GM23338 (cell line): ENCODE measurements at regions not wholly inside any gene's neighbourhood (a gene's known extent, or its start where the extent isn't known, plus 50 kb on each side); places are given as distances from the start of the nearest gene placed in this dataset.

ENCODE experiments used
- ATAC-seq: fragments of 200-7000 bp; cut with Tn5 transposase; 3 replicates; pipeline ENCODE4 v1.9.1; 2020
- DNase-seq: peaks from one replicate; pipeline ENCODE4 v3.0.0-alpha.2; 2015; ENCODE audit warnings: low spot score
- H2AFZ ChIP-seq: fragments of 200-600 bp; sonication (generic); 2 replicates; pipeline ENCODE4 v1.8.0; 2016; ENCODE audit warnings: antibody characterized with exemption, mild to moderate bottlenecking, moderate library complexity
- H3F3A ChIP-seq: fragments of 200-600 bp; sonication (generic); replicated peaks from 2 replicates; pipeline ENCODE4 v1.8.0; 2017; ENCODE audit warnings: antibody characterized with exemption, mixed run types, low read depth
- H3K27ac ChIP-seq: fragments of 200-600 bp; sonication (generic); 2 replicates; pipeline ENCODE4 v1.6.1; 2016; ENCODE audit warnings: low read depth
- H3K27me3 ChIP-seq: fragments of 200-600 bp; sonication (generic); 2 replicates; pipeline ENCODE4 v1.8.0; 2016; ENCODE audit warnings: mild to moderate bottlenecking, mixed run types, moderate library complexity; ENCODE audit not compliant: insufficient read depth
- H3K36me3 ChIP-seq: fragments of 200-600 bp; sonication (generic); 2 replicates; pipeline ENCODE4 v1.8.0; 2016; ENCODE audit warnings: mild to moderate bottlenecking; ENCODE audit not compliant: insufficient read depth
- H3K4me1 ChIP-seq: fragments of 200-600 bp; sonication (generic); 2 replicates; pipeline ENCODE4 v1.8.0; 2016; ENCODE audit warnings: mild to moderate bottlenecking, moderate library complexity; ENCODE audit not compliant: insufficient read depth
- H3K4me2 ChIP-seq: fragments of 200-600 bp; sonication (generic); 2 replicates; pipeline ENCODE4 v1.7.1; 2017; ENCODE audit warnings: mixed run types
- H3K4me3 ChIP-seq: fragments of 200-600 bp; sonication (generic); 2 replicates; pipeline ENCODE4 v1.6.1; 2016; ENCODE audit warnings: mixed run types
- H3K79me2 ChIP-seq: fragments of 200-600 bp; sonication (generic); replicated peaks from 2 replicates; pipeline ENCODE4 v1.8.0; 2017; ENCODE audit warnings: mild to moderate bottlenecking; ENCODE audit not compliant: insufficient read depth
- H3K9me2 ChIP-seq: fragments of 200-600 bp; sonication (generic); 2 replicates; pipeline ENCODE4 v1.8.0; 2017; ENCODE audit not compliant: insufficient read depth
- H4K20me1 ChIP-seq: fragments of 200-600 bp; sonication (generic); replicated peaks from 2 replicates; pipeline ENCODE4 v1.8.0; 2017; ENCODE audit warnings: mild to moderate bottlenecking; ENCODE audit not compliant: insufficient read depth
- H3K27ac Mint-ChIP-seq: 2 replicates; pipeline ENCODE4 v1.8.0; 2020; ENCODE audit warnings: inconsistent platforms, mild to moderate bottlenecking, moderate library complexity, mixed read lengths
- H3K27me3 Mint-ChIP-seq: 3 replicates; pipeline ENCODE4 v1.8.0; 2022; ENCODE audit warnings: low read depth, mild to moderate bottlenecking, moderate library complexity, mixed read lengths, inconsistent platforms; ENCODE audit not compliant: insufficient read depth, poor library complexity
- H3K36me3 Mint-ChIP-seq: 3 replicates; pipeline ENCODE4 v1.8.0; 2021; ENCODE audit warnings: low read depth, mild to moderate bottlenecking, inconsistent platforms, moderate library complexity, mixed read lengths
- H3K4me1 Mint-ChIP-seq: 3 replicates; pipeline ENCODE4 v1.8.0; 2020; ENCODE audit warnings: mild to moderate bottlenecking, inconsistent platforms, mixed read lengths
- H3K4me3 Mint-ChIP-seq: 3 replicates; pipeline ENCODE4 v1.8.0; 2021; ENCODE audit warnings: moderate library complexity, mild to moderate bottlenecking, inconsistent platforms, mixed read lengths
- H3K9me3 Mint-ChIP-seq: 3 replicates; pipeline ENCODE4 v1.8.0; 2020; ENCODE audit warnings: moderate library complexity, mild to moderate bottlenecking, inconsistent platforms, mixed read lengths
- CREB1 ChIP-seq: fragments of 250-450 bp; sonication (Bioruptor Pico); IDR thresholded peaks from 2 replicates; pipeline ENCODE4 v1.5.0; 2020; ENCODE audit warnings: low read depth, mild to moderate bottlenecking, moderate library complexity
- CTCF ChIP-seq, 2 experiments: fragments of 200-600 bp in 1 of 2; sonication (generic) in 1 of 2; conservative IDR thresholded peaks; 2 replicates each; pipeline versions ENCODE4 v1.5.1 to v1.6.1; 2016 to 2017; ENCODE audit warnings: antibody characterized with exemption in 2 of 2, low read depth in 2 of 2, mild to moderate bottlenecking in 2 of 2, moderate library complexity in 1 of 2
- ETS1 ChIP-seq: IDR thresholded peaks from 2 replicates; pipeline ENCODE4 v1.6.1; 2016; ENCODE audit warnings: antibody characterized with exemption
- EZH2 ChIP-seq: fragments of 200-600 bp; sonication (generic); IDR thresholded peaks from one replicate; pipeline ENCODE4 v1.8.0; 2017; ENCODE audit warnings: antibody characterized with exemption, mild to moderate bottlenecking, low read depth; ENCODE audit not compliant: unreplicated experiment
- EZH2phosphoT487 ChIP-seq: fragments of 200-600 bp; sonication (generic); IDR thresholded peaks from one replicate; pipeline ENCODE4 v1.8.1; 2018; ENCODE audit warnings: antibody characterized with exemption; ENCODE audit not compliant: unreplicated experiment
- JUNB ChIP-seq: IDR thresholded peaks from one replicate; pipeline ENCODE4 v1.6.1; 2016; ENCODE audit warnings: antibody characterized with exemption; ENCODE audit not compliant: unreplicated experiment
- NANOG ChIP-seq: IDR thresholded peaks from 2 replicates; pipeline ENCODE4 v1.6.1; 2016; ENCODE audit warnings: antibody characterized with exemption, borderline replicate concordance
- POLR2AphosphoS5 ChIP-seq: IDR thresholded peaks from 2 replicates; pipeline ENCODE4 v1.6.1; 2016; ENCODE audit warnings: antibody characterized with exemption, low read depth
- REST ChIP-seq: IDR thresholded peaks from one replicate; pipeline ENCODE4 v1.6.1; 2018; ENCODE audit warnings: antibody characterized with exemption; ENCODE audit not compliant: unreplicated experiment
- STAT1 ChIP-seq: IDR thresholded peaks from one replicate; pipeline ENCODE4 v1.6.1; 2016; ENCODE audit warnings: antibody characterized with exemption; ENCODE audit not compliant: unreplicated experiment
- ZNF114 ChIP-seq: fragments of 250-450 bp; sonication (Bioruptor Pico); IDR thresholded peaks from 2 replicates; pipeline ENCODE4 v1.5.0; 2020; ENCODE audit warnings: mild to moderate bottlenecking, moderate library complexity
- ZNF331 ChIP-seq: fragments of 250-450 bp; sonication (Bioruptor Pico); IDR thresholded peaks from 2 replicates; pipeline ENCODE4 v1.5.0; 2020; ENCODE audit warnings: low read depth, mild to moderate bottlenecking, moderate library complexity
- ZNF462 ChIP-seq: fragments of 250-450 bp; sonication (Bioruptor Pico); IDR thresholded peaks from 2 replicates; pipeline ENCODE4 v1.5.0; 2020; ENCODE audit warnings: mild to moderate bottlenecking, moderate library complexity

GRCh38 chr6:40166963-40167362, 232.7 kb upstream of the MOCS1 start:
- no peaks in the 10 kb centered on the region for H3F3A ChIP-seq
- no peak overlapping the region for H3K4me3 ChIP-seq
- Mint-ChIP-seq H3K4me3 (no peak overlapping the region), H3K36me3 (no peaks in the 10 kb centered on the region; the same call in 2 of the 3 replicates), H3K27ac (no peak overlapping the region), H3K9me3 (no peaks in the 10 kb centered on the region), H3K27me3 (peaks cover 4% of the 10 kb centered on the region), H3K4me1 (peaks cover 12% of the 10 kb centered on the region)
- no peak overlapping the region for H2AFZ ChIP-seq
- H4K20me1 ChIP-seq: no peaks in the 10 kb centered on the region
- H3K27me3 ChIP-seq: no peaks in the 10 kb centered on the region
- H3K27ac ChIP-seq: no peak overlapping the region
- H3K4me1 ChIP-seq: no peaks in the 10 kb centered on the region
- H3K9me2 ChIP-seq: no peaks in the 10 kb centered on the region
- H3K4me2 ChIP-seq: no peak overlapping the region
- H3K79me2 ChIP-seq: no peaks in the 10 kb centered on the region
- DNase-seq (no peak), ATAC-seq (no peak)
- TF ChIP-seq NANOG (no peak), JUNB (no peak), REST (no peak), ZNF114 (no peak), ZNF462 (CRISPR knock-in tag) (no peak), ETS1 (no peak), EZH2 (no peak), ZNF331 (CRISPR knock-in tag) (no peak), POLR2AphosphoS5 (no peak), CTCF (conservative IDR thresholded peaks at IDR 0.05; ENCODE audit: low read depth in 2 of 2) (no peak), STAT1 (no peak), EZH2phosphoT487 (no peak), CREB1 (CRISPR knock-in tag) (no peak)
- no peaks in the 10 kb centered on the region for H3K36me3 ChIP-seq
